RWPE2 (cell line): ENCODE measurements at regions not wholly inside any gene's neighbourhood (a gene's known extent, or its start where the extent isn't known, plus 50 kb on each side); places are given as distances from the start of the nearest gene placed in this dataset.
"Not testable (repeated sequence)": the region's sequence is repeated elsewhere in the genome, so short reads cannot be mapped to it uniquely, and the experiment has no call there.

Experiments used
- ATAC-seq: fragments of 200-7000 bp; cut with Tn5 transposase; 3 replicates; pipeline ENCODE4 v1.9.1; 2021; ENCODE audit warnings: low read depth
- DNase-seq: peaks from one replicate; pipeline ENCODE4 v3.0.0-alpha.2; 2020; ENCODE audit warnings: low spot score
- H3K27ac ChIP-seq: fragments of 450-650 bp; 2 replicates; pipeline ENCODE4 v1.5.1; 2017; ENCODE audit warnings: mild to moderate bottlenecking; ENCODE audit not compliant: poor library complexity, severe bottlenecking
- H3K27me3 ChIP-seq: fragments of 250-450 bp; sonication (Bioruptor Pico); 2 replicates; pipeline ENCODE4 v1.5.1; 2021; ENCODE audit warnings: mild to moderate bottlenecking, moderate library complexity; ENCODE audit not compliant: insufficient read depth, poor library complexity, severe bottlenecking
- H3K36me3 ChIP-seq: fragments of 250-450 bp; sonication (Bioruptor Pico); 2 replicates; pipeline ENCODE4 v1.5.1; 2020; ENCODE audit warnings: low read depth, mild to moderate bottlenecking, moderate library complexity
- H3K4me1 ChIP-seq: fragments of 250-450 bp; sonication (Bioruptor Pico); 2 replicates; pipeline ENCODE4 v1.5.1; 2021; ENCODE audit warnings: mild to moderate bottlenecking, moderate library complexity; ENCODE audit not compliant: insufficient read depth, poor library complexity, severe bottlenecking
- H3K4me3 ChIP-seq: fragments of 250-450 bp; sonication (Bioruptor Pico); 2 replicates; pipeline ENCODE4 v1.5.1; 2021; ENCODE audit warnings: mild to moderate bottlenecking, moderate library complexity; ENCODE audit not compliant: severe bottlenecking
- H3K9me3 ChIP-seq: fragments of 250-450 bp; sonication (Bioruptor Pico); 2 replicates; pipeline ENCODE4 v1.5.1; 2021; ENCODE audit warnings: mild to moderate bottlenecking, moderate library complexity; ENCODE audit not compliant: severe bottlenecking
- CTCF ChIP-seq: fragments of 450-650 bp; IDR thresholded peaks from one replicate; pipeline ENCODE4 v1.5.1; 2017; ENCODE audit warnings: mild to moderate bottlenecking, moderate library complexity; ENCODE audit not compliant: poor library complexity, severe bottlenecking

DNA sequence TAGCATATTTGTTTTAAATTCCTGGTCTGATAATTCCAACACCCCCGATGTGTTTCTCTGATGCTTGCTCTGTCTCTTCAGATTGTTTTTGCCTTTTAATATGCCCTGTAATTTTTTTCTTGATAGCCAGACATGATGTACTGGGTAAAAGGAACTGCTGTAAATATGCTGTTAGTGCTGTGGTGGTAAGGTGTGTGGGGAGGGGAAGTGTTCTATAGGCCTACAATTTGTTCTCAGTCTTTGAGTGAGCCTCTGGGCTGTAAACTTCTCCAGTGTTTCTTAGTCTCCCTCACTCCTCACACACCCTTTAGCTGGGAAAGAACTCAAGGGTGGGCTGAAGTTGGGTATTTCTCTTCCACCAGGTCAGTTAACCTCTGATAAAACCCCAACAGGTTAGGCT, 147.0 kb upstream of the OR4E1 start:
- Histone ChIP-seq H3K9me3 (peaks cover 4% of the 10 kb centered on the region), H3K27me3 (peaks cover 9% of the 10 kb centered on the region), H3K4me3 (no peak overlapping the region), H3K36me3 (no peaks in the 10 kb centered on the region), H3K27ac (no peak overlapping the region), H3K4me1 (no peaks in the 10 kb centered on the region)
- TF ChIP-seq CTCF, result no peak
- ATAC-seq, result no peak
- no peak for DNase-seq

DNA sequence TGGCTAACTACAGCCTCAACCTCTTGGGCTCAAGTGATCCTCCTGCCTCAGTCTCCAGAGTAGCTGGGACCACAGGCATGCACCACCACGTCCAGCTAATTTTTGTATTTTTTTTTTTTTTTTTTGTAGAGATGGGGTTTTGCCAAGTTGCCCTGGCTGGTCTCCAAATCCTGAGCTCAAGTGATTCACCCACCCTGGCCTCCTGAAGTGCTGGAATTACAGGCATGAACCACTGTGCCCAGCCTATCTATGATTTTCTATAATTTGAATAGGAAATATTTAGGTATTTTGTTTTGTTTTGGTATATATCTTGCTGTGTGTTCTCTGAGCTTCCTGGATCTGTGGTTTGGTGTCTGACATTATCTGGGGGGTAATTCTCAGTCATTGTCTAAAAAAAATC, 146.3 kb upstream of the OR4E1 start:
- H3K4me3 ChIP-seq, DNase-seq, H3K9me3 ChIP-seq, H3K36me3 ChIP-seq, H3K27me3 ChIP-seq, ATAC-seq, H3K4me1 ChIP-seq, H3K27ac ChIP-seq: not testable (repeated sequence)

DNA sequence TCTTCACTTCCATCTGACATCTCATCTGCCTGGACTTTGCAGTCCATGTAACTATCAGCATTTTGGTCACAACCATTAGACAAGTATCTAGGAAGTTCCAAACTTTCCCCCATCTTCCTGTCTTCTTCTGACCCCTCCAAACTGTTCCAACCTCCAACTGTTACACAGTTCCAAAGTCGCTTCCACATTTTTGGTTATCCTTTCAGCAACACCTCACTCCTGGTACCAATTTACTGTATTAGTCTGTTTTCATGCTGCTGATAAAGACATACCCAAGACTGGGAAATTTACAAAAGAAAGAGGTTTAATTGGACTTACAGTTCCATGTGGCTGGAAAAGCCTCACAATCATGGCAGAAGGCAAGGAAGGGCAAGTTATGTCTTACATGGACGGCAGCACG, 143.4 kb upstream of the OR4E1 start:
- H3K9me3 ChIP-seq, H3K4me3 ChIP-seq, ATAC-seq, H3K4me1 ChIP-seq, H3K36me3 ChIP-seq, H3K27me3 ChIP-seq, H3K27ac ChIP-seq, DNase-seq: not testable (repeated sequence)

DNA sequence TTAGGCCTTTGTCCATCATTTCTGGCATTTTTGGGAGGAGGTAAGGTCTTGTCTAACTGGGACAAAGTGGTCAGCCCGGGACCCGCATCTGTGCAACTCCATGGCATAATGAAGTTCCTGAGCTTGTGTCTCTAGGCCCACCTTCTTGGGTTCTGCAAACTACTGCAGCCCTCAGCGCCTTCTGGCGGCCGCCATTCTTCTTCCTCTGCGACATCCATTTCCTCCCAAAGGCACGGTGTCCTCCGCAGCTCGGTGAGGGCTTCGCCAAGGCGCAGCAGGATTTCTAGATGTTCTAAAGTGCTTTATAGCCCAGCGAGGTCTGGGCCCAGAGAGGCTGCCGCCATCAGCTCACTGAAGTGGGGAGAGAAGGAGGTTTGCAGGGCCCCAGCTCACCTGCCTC, 134.4 kb upstream of the OR4E1 start:
- Histone ChIP-seq H3K4me1 (no peaks in the 10 kb centered on the region), H3K36me3 (no peaks in the 10 kb centered on the region), H3K4me3 (no peak overlapping the region), H3K27me3 (peaks cover 27% of the 10 kb centered on the region), H3K9me3 (no peaks in the 10 kb centered on the region), H3K27ac (no peak overlapping the region)
- TF ChIP-seq CTCF, result no peak
- ATAC-seq (no peak), DNase-seq (no peak)

DNA sequence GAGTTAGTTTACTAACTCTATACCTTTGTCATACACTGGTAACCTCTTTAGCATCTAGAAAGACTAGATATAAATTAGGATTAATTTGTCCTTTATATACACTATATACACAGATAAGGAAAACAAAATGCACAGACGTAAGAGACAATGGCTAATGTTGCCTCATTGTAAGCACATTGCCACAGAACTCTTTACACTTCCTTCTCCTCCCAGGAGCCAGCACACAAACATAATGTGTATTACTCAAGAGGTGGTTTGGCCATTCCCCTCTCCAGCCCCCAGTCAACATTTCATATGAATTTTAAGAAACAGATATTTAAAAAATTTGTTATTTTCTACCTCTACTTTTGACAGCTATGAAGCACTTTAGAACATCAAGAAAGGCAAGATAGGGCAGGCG, 131.4 kb upstream of the OR4E1 start:
- Histone ChIP-seq H3K4me3 (no peak overlapping the region), H3K27me3 (peaks cover 20% of the 10 kb centered on the region), H3K36me3 (no peaks in the 10 kb centered on the region), H3K4me1 (no peaks in the 10 kb centered on the region), H3K9me3 (no peaks in the 10 kb centered on the region), H3K27ac (no peak overlapping the region)
- no peak for TF ChIP-seq CTCF
- ATAC-seq (no peak), DNase-seq (no peak)

- peaks cover 19% of the 10 kb centered on the region for H3K27me3 ChIP-seq
- ATAC-seq, result no peak
These were observed 128.8 kb upstream of the OR4E1 start for GRCh38 chr14:21802441-21802840.

More at GRCh38 chr14:21802441-21802840, 128.8 kb upstream of the OR4E1 start:
- Histone ChIP-seq H3K36me3 (no peaks in the 10 kb centered on the region), H3K27ac (no peak overlapping the region), H3K4me3 (no peak overlapping the region), H3K9me3 (no peaks in the 10 kb centered on the region), H3K4me1 (no peaks in the 10 kb centered on the region)
- TF ChIP-seq CTCF, result no peak
- no peak for DNase-seq
